T-helper 22 cell (primary cell): ENCODE measurements at regions not wholly inside any gene's neighbourhood (a gene's known extent, or its start where the extent isn't known, plus 50 kb on each side); places are given as distances from the start of the nearest gene placed in this dataset.

Source experiments
- DNase-seq: peaks from one replicate; pipeline ENCODE4 v3.0.0-alpha.2; 2020; ENCODE audit warnings: low read depth

- no peak for DNase-seq
Observed at GRCh38 chr6:26290941-26291340, 74.1 kb upstream of the BTN3A2 start.

DNA sequence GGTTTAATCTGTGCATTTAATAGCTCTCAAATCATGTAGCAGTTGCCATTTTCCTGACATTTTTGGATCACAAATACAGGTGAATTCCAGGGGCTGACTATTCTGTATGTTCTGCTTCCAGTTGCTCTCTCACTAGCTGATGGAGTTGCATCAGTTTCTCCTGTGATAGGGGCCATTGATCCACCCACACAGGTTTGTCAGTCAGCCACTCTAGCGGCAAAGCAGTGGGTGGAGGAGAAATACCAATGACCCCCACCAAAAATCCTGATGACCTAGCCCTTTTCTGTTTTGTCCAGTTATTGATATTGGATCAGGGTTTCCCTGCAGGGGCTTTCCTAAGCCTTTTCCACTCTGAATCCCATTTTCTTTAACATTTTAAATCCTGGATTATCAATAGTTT, 72.3 kb upstream of the BTN3A2 start:
- DNase-seq, result no peak

DNA sequence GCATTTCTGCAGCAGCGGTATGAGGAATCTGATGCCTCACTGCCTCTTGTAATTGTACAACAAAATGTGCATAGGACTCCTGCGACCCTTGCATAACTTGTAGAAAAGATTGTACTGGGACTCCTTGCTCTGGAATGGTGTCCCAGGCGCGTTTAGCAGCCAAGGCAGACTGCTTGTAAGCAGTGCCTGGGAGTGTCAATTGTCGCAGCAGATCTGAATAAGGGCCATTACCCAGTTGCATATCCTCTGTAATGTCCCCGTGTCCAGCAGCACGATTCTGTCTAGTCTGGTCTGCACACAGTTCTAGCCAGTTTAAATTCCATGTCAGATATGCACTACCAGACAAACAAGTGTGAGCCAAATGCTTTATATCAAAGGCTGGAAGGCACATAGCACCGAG, 70.7 kb upstream of the BTN3A2 start:
- DNase-seq, result no peak

- no peak for DNase-seq
Observed at GRCh38 chr6:26295691-26296555, 69.1 kb upstream of the BTN3A2 start.

GRCh38 chr6:26296556-26296856, 68.5 kb upstream of the BTN3A2 start:
- no peak for DNase-seq

GRCh38 chr6:26296857-26297648, 67.9 kb upstream of the BTN3A2 start:
- DNase-seq, result no peak

DNA sequence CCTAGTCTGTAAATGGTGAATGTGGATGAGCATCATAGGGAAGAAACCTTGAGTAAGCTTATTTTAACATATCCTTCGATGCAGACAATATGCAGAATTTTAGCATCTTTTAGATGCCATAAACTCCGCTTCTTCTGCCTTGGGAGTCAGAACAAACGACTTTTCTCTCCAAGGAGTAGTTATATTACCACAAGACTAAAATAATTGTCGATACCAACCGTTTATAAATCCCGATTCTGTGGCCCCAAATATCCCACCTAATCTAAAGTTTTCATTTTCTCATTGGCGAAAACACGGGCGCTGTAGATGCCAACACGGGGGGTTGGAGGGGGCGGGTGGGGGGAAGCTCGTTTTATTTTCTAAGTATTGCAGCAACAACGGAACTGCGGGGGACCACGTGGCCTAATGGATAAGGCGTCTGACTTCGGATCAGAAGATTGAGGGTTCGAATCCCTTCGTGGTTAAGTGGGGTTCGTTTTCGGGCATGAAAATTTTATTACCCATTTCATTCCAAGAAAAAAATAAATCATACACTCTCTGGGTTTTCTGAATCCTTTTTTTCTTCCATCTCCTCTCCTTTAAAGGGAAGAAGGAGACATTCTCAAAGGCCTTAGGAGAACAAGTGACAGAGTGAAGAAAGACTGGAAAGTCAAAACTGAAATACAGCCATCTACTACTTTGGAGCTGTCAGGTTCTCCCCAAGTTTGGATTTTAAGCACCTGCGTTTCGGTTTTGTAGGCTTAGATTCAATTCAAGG, 65.5 kb upstream of the BTN3A2 start:
- DNase-seq, result no peak

GRCh38 chr6:26300043-26300331, 65.0 kb upstream of the BTN3A2 start:
- no peak for DNase-seq

DNA sequence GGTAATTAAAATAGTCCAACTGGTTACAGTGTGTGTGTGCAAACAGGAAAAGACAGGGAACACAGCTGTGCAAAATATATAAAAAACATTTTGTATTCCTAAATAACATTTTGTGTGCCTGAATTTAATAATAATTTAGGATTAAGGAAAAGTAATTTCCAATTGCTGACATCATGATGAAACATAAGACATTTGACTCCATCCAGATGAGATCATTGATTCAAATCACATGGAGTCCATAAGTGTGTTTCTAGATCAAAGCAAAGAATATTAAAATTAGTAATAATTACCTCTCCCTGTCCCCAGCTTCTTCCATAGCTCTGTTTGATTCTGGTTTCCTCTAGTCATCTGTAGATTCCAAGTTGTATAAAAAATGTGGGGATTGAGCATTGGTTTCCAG, 64.6 kb upstream of the BTN3A2 start:
- DNase-seq, result no peak

DNA sequence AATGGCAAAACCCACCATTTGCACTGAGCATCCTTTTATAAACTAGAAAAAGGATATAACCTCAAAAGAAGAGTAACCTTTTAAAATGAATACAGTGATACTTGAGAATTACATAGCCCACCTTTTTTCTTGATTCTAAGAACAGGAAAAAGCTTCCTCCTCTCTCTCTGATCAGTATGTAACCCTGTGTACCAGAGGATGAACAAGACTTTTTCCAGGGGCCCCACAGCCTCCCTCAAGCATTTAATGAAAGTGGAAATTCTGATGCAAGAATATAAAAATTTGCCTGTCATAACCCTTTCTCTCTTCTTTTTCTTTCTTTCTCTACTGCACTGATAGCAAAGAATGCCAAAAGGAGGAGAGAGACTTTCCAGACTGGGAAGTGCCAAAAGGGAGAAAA, 64.2 kb upstream of the BTN3A2 start:
- no peak for DNase-seq

DNA sequence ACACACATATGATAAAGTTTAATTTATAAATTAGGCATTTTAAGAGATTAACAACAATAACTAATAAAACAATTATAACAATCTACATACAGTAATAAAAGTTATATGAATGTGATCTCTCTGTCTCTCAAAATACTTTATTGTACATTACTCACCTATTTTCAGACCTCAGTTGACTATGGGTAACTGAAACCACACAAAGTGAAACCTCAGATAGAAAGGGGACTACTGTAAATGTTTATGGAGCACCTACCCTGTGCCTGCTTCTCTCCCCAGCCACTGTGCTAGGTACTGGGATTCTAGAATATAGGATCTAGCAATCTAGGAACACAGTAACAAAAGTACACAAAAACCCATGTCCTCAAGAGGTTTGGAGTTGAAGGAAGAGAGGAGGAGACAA, 63.4 kb upstream of the BTN3A2 start:
- DNase-seq, result no peak

DNA sequence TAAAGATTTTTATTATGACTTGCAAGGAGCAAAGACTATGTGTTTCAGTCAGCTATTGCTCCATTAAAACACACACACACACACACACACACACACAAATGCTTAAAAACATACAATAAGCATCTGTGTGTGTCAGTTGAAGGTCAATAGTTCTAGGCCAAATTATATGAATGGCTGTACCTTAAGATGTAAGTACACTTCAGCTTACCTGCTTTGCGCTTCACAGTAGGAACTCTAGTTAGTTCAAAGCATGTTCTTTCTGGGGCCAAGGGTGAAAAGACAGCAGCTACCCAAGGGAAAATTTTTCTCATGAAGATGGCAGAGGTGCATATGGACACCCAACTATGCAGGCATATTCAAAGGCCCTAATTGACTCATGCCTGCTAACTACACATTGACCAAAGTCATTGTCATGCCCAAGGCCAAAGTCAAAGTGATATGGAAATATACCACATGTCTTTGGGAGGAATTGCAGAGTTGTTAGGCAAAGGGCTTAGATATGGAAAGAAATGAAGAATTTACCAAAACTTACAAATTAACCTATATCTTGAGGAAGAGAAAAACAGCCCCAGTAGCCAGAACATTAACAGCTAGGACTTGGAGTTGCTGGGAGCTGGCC, 61.9 kb upstream of the BTN3A2 start:
- no peak for DNase-seq

DNA sequence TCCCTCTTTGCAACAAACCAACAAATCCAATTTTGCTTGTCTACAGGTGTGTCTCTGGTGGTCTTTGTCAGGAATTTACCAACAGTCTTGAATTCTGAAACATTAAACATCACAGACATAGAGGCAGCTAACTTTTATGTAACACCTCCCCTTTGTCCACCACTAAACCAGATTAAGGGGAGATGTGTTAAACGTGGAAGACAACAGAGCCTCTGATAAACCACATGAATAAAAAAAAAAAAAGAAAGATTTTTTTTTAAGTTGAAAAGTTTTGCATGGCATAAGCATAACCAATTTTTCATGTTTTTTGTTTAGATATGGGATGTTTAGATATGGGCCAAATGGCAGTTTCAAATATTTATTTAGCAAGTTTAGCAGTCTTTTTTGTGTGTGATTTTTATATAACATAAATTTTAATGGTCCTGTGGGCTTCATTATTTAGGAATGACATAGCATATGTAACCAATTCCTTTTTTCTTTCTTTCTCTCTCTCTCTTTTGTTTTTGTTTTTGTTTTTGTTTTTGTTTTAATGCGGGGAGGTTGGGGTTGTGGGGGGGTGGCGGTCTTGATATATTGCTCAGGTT, 60.7 kb upstream of the BTN3A2 start:
- no peak for DNase-seq

- no peak for DNase-seq
Observed at GRCh38 chr6:26304797-26305640, 60.0 kb upstream of the BTN3A2 start.

GRCh38 chr6:26305641-26305969, 59.4 kb upstream of the BTN3A2 start:
- DNase-seq, result no peak

DNA sequence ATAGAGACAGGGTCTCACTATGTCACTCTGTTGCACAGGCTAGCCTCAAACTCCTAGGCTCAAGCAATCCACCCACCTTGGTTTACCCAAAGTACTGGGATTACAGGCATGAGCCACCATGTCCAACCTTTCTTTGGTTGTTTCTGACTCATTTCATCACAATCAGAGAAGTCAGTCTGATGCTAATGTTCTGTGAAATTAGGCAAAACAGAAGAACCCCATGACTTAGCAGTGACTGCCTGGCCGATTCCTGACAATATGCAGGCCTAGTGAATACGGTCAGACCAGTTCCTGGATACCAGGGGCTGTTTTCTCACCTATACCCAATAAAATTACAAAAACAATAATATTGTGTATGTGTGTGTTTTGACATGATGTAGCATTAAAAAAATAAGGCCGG, 58.8 kb upstream of the BTN3A2 start:
- DNase-seq, result no peak

GRCh38 chr6:26307850-26308249, 57.1 kb upstream of the BTN3A2 start:
- no peak for DNase-seq

DNA sequence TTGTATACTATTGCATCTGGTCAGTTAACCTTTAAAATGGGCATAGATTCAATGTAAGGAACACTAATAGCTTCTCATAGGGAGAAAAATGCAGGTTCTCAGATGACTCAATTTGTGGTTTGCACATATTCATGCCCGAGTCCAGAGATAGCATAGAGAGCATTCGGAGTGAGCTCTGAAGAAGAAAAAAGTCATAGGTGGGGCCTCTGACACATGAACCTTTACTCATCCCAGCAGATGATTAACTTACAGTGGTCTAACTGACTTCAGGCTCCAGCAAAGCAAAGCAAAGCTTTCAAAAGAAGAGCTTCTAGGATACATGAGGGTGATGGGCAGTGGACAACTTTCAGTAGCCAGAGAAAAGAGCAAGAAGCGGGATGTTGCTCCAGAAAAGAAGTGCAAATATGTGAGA, 55.3 kb upstream of the BTN3A2 start:
- no peak for DNase-seq

DNA sequence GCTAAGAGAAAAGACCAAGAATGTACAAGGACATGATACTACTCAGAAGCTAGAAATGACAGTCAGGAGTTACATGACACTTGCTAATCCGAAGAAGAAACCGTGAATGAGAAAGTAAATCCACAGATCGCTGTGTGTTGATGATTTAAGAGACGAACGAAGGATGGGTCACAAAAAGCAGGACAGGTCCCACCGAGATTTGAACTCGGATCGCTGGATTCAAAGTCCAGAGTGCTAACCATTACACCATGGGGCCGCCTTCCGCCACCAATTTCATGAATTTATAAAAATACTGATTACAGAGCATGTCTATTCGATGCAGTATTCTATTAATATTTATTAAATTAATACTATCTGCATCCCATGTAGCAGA, 54.0 kb upstream of the BTN3A2 start:
- DNase-seq, result no peak

- DNase-seq, result no peak
Observed at GRCh38 chr6:26311385-26312095, 53.5 kb upstream of the BTN3A2 start.

- DNase-seq, result no peak
Observed at GRCh38 chr6:26312096-26312463, 52.9 kb upstream of the BTN3A2 start.
